Gastroesophageal sphincter (tissue), 4 donors: ENCODE measurements at regions not wholly inside any gene's neighbourhood (a gene's known extent, or its start where the extent isn't known, plus 50 kb on each side); places are given as distances from the start of the nearest gene placed in this dataset.

ENCODE experiments used
- ATAC-seq: fragments of 150-250 bp; one replicate; pipeline ENCODE4 v1.9.1; 2016; ENCODE audit warnings: mild to moderate bottlenecking, moderate library complexity
- H3K27ac ChIP-seq, 4 donors: fragments of 200-600 bp; sonication (generic) in 3 of 4; 1 replicate in 3 of 4; 2 replicates in 1 of 4; pipeline ENCODE4 v1.5.1; 2016 to 2019
- H3K27me3 ChIP-seq: fragments of 200-600 bp; sonication (generic); one replicate; pipeline ENCODE4 v1.5.1; 2019
- H3K36me3 ChIP-seq, 2 donors: fragments of 200-600 bp; sonication (generic); one replicate each; pipeline ENCODE4 v1.5.1; 2019; ENCODE audit warnings: control low read depth in 1 of 2
- H3K4me1 ChIP-seq, 3 donors: fragments of 200-600 bp; sonication (generic); 1 replicate in 2 of 3; 2 replicates in 1 of 3; pipeline ENCODE4 v1.5.1; 2016 to 2019; ENCODE audit warnings: control low read depth in 2 of 3
- H3K4me3 ChIP-seq, 2 donors: fragments of 200-600 bp; sonication (generic); one replicate each; pipeline ENCODE4 v1.5.1; 2019; ENCODE audit warnings: mild to moderate bottlenecking in 1 of 2, moderate library complexity in 1 of 2
- H3K9me3 ChIP-seq, 3 donors: fragments of 200-600 bp; sonication (generic); one replicate each; pipeline ENCODE4 v1.5.1; 2017 to 2019; ENCODE audit warnings: control low read depth in 2 of 3
- CTCF ChIP-seq, 4 experiments: fragments of 200-600 bp in 2 of 4; fragments of 450-650 bp in 2 of 4; sonication (generic) in 1 of 4; IDR thresholded peaks; one replicate each; pipeline ENCODE4 v1.5.1; 2017 to 2019; ENCODE audit warnings: antibody characterized with exemption in 4 of 4, mild to moderate bottlenecking in 2 of 4, moderate library complexity in 2 of 4
- EP300 ChIP-seq: sonication (generic); formaldehyde crosslinking; IDR thresholded peaks from one replicate; pipeline ENCODE4 v1.6.1; 2017; ENCODE audit warnings: antibody characterized with exemption, mild to moderate bottlenecking
- POLR2A ChIP-seq, 2 donors: fragments of 450-650 bp; IDR thresholded peaks; one replicate each; pipeline ENCODE4 v1.6.1; 2017; ENCODE audit warnings: antibody characterized with exemption in 2 of 2, mild to moderate bottlenecking in 2 of 2, moderate library complexity in 1 of 2
- POLR2AphosphoS5 ChIP-seq: sonication (generic); formaldehyde crosslinking; IDR thresholded peaks from one replicate; pipeline ENCODE4 v1.6.1; 2017; ENCODE audit warnings: antibody characterized with exemption
- WGBS, 2 donors: methylation state at CpG; one replicate each; pipeline ENCODE4 v1.1.5; 2018; ENCODE audit warnings: low coverage in 1 of 2; 5-methylcytosine and 5-hydroxymethylcytosine counted together

GRCh38 chr13:112212533-112212932 lies 145.6 kb downstream of the SOX1 start:
- H3K27ac ChIP-seq: no peak overlapping the region
- H3K4me1 ChIP-seq: no peaks in the 10 kb centered on the region
- TF ChIP-seq POLR2AphosphoS5: no peak
- TF ChIP-seq EP300: no peak
- TF ChIP-seq POLR2A (IDR thresholded peaks at IDR 0.05): no peak
- TF ChIP-seq CTCF (IDR thresholded peaks at IDR 0.05): no peak
- H3K36me3 ChIP-seq: no peaks in the 10 kb centered on the region
- ATAC-seq: no peak
- no peak overlapping the region for H3K4me3 ChIP-seq
- WGBS, 2 donors: 80 to 87% methylated on average over 4 to 5 of the region's 5 CpGs
- H3K27me3 ChIP-seq: peaks cover 68% of the 10 kb centered on the region
- H3K9me3 ChIP-seq: no peaks in the 10 kb centered on the region

- Histone ChIP-seq H3K27me3 (peaks cover 67% of the 10 kb centered on the region), H3K27ac (no peak overlapping the region), H3K9me3 (no peaks in the 10 kb centered on the region), H3K4me1 (no peaks in the 10 kb centered on the region), H3K36me3 (no peaks in the 10 kb centered on the region), H3K4me3 (no peak overlapping the region)
- WGBS, 2 donors: 40 to 86% methylated on average over 6 to 12 of the region's 24 CpGs
- no peak for ATAC-seq
- TF ChIP-seq POLR2A (IDR thresholded peaks at IDR 0.05) (no peak), POLR2AphosphoS5 (no peak), EP300 (no peak), CTCF (IDR thresholded peaks at IDR 0.05) (no peak)
These were observed 146.7 kb downstream of the SOX1 start for GRCh38 chr13:112213467-112214255.

- no peaks in the 10 kb centered on the region for H3K36me3 ChIP-seq
- no peak for ATAC-seq
- H3K27ac ChIP-seq: no peak overlapping the region
- peaks cover 63% of the 10 kb centered on the region for H3K27me3 ChIP-seq
- no peaks in the 10 kb centered on the region for H3K9me3 ChIP-seq
- H3K4me1 ChIP-seq: no peaks in the 10 kb centered on the region
- WGBS, 2 donors: 40% methylated on average over 2 of the region's 19 CpGs; no CpG with 5 or more reads in 1 of the 2 donors
- H3K4me3 ChIP-seq: no peak overlapping the region
- TF ChIP-seq CTCF (IDR thresholded peaks at IDR 0.05) (no peak), POLR2AphosphoS5 (no peak), POLR2A (IDR thresholded peaks at IDR 0.05) (no peak)
These were observed 148.9 kb downstream of the SOX1 start for GRCh38 chr13:112215871-112216270.

GRCh38 chr13:112217431-112217830 lies 150.5 kb downstream of the SOX1 start:
- 81 to 85% methylated on average over 5 to 7 of the region's 7 CpGs for WGBS, 2 donors
- Histone ChIP-seq H3K4me1 (no peaks in the 10 kb centered on the region), H3K9me3 (no peaks in the 10 kb centered on the region), H3K36me3 (no peaks in the 10 kb centered on the region), H3K27me3 (peaks cover 67% of the 10 kb centered on the region), H3K27ac (no peak overlapping the region), H3K4me3 (no peak overlapping the region)
- no peak for ATAC-seq
- no peak for TF ChIP-seq CTCF (IDR thresholded peaks at IDR 0.05)
- no peak for TF ChIP-seq POLR2AphosphoS5
- TF ChIP-seq POLR2A (IDR thresholded peaks at IDR 0.05): no peak
- TF ChIP-seq EP300: no peak

GRCh38 chr13:112218416-112218815 lies 151.5 kb downstream of the SOX1 start:
- WGBS, 2 donors: 60 to 100% methylated on average over 1 to 2 of the region's 6 CpGs
- no peak for ATAC-seq
- H3K27me3 ChIP-seq: peaks cover 66% of the 10 kb centered on the region

More at GRCh38 chr13:112218416-112218815, 151.5 kb downstream of the SOX1 start:
- no peak overlapping the region for H3K27ac ChIP-seq
- TF ChIP-seq EP300 (no peak), CTCF (IDR thresholded peaks at IDR 0.05) (no peak), POLR2A (IDR thresholded peaks at IDR 0.05) (no peak), POLR2AphosphoS5 (no peak)
- H3K4me1 ChIP-seq: no peaks in the 10 kb centered on the region
- H3K36me3 ChIP-seq: no peaks in the 10 kb centered on the region
- no peak overlapping the region for H3K4me3 ChIP-seq
- no peaks in the 10 kb centered on the region for H3K9me3 ChIP-seq
